GM21717 (cell line): ENCODE measurements at regions not wholly inside any gene's neighbourhood (a gene's known extent, or its start where the extent isn't known, plus 50 kb on each side); places are given as distances from the start of the nearest gene placed in this dataset.
"Not testable (repeated sequence)": the region's sequence is repeated elsewhere in the genome, so short reads cannot be mapped to it uniquely, and the experiment has no call there.

Experiments used
- ATAC-seq: cut with Tn5 transposase; IDR thresholded peaks from one replicate; pipeline ENCODE4 v1.9.1; 2021; ENCODE audit warnings: mild to moderate bottlenecking, moderate library complexity; ENCODE audit not compliant: unreplicated experiment

GRCh38 chr1:83274656-83275055 is 724.3 kb downstream of the TTLL7 start:
- ATAC-seq: not testable (repeated sequence)

- not testable (repeated sequence) for ATAC-seq
These were observed 726.4 kb downstream of the TTLL7 start for GRCh38 chr1:83272484-83272883.

- not testable (repeated sequence) for ATAC-seq
These were observed 727.1 kb downstream of the TTLL7 start for GRCh38 chr1:83271834-83272233.

- ATAC-seq: peak; percentile 89
These were observed 728.1 kb downstream of the TTLL7 start for GRCh38 chr1:83270801-83271200.

- not testable (repeated sequence) for ATAC-seq
These were observed 735.1 kb downstream of the TTLL7 start for GRCh38 chr1:83263808-83264207.

- not testable (repeated sequence) for ATAC-seq
These were observed 747.2 kb downstream of the TTLL7 start for GRCh38 chr1:83251687-83252086.

- ATAC-seq: not testable (repeated sequence)
These were observed 752.2 kb downstream of the TTLL7 start for GRCh38 chr1:83246780-83247179.

- not testable (repeated sequence) for ATAC-seq
These were observed 754.1 kb downstream of the TTLL7 start for GRCh38 chr1:83244832-83245231.

GRCh38 chr1:83239568-83239967 is 759.4 kb downstream of the TTLL7 start:
- ATAC-seq: not testable (repeated sequence)

GRCh38 chr1:83238654-83239053 is 760.3 kb downstream of the TTLL7 start:
- not testable (repeated sequence) for ATAC-seq

GRCh38 chr1:83219788-83220187 is 779.1 kb downstream of the TTLL7 start:
- not testable (repeated sequence) for ATAC-seq

- ATAC-seq: not testable (repeated sequence)
These were observed 780.8 kb downstream of the TTLL7 start for GRCh38 chr1:83218036-83218716.

GRCh38 chr1:83214317-83214716 is 784.6 kb downstream of the TTLL7 start:
- ATAC-seq: not testable (repeated sequence)

- ATAC-seq: not testable (repeated sequence)
These were observed 785.3 kb downstream of the TTLL7 start for GRCh38 chr1:83213648-83214047.

- not testable (repeated sequence) for ATAC-seq
These were observed 786.9 kb downstream of the TTLL7 start for GRCh38 chr1:83212033-83212432.

GRCh38 chr1:83208540-83208939 is 790.4 kb downstream of the TTLL7 start:
- ATAC-seq: not testable (repeated sequence)

GRCh38 chr1:83194610-83195009 is 804.3 kb downstream of the TTLL7 start:
- not testable (repeated sequence) for ATAC-seq

- ATAC-seq: not testable (repeated sequence)
These were observed 816.8 kb downstream of the TTLL7 start for GRCh38 chr1:83182033-83182728.

- not testable (repeated sequence) for ATAC-seq
These were observed 818.3 kb downstream of the TTLL7 start for GRCh38 chr1:83180621-83181020.

GRCh38 chr1:83167634-83168033 is 831.3 kb downstream of the TTLL7 start:
- ATAC-seq: not testable (repeated sequence)

GRCh38 chr1:83163879-83164475 is 835.0 kb downstream of the TTLL7 start:
- ATAC-seq: not testable (repeated sequence)

GRCh38 chr1:83158924-83159323 is 840.0 kb downstream of the TTLL7 start:
- ATAC-seq: not testable (repeated sequence)
